ENCODE measurements at regions not wholly inside any gene's neighbourhood (a gene's known extent, or its start where the extent isn't known, plus 50 kb on each side); places are given as distances from the start of the nearest gene placed in this dataset.

GRCh38 chr3:76824658-76825240 is 215.2 kb upstream of the ROBO2 start:
- H3K9ac ChIP-seq (ENCODE audit: control insufficient read depth, insufficient read depth, low read length), result no peak overlapping the region
- no TSS peak for BruUV-seq (replicated peaks)
- ATAC-seq, result no peak
- H2AFZ ChIP-seq (ENCODE audit: control insufficient read depth, low read depth, low read length), result no peak overlapping the region
- H3K79me2 ChIP-seq (ENCODE audit: control insufficient read depth, insufficient read depth, low read length), result no peaks in the 10 kb centered on the region
- intact Hi-C loops (cut with micrococcal nuclease; ENCODE audit: unreplicated experiment), result no loop called here
- H3K36me3 ChIP-seq (ENCODE audit: control insufficient read depth in 2 of 2, insufficient read depth in 2 of 2, low read length in 1 of 2), result no peaks in the 10 kb centered on the region
- RAD21 ChIA-PET (ENCODE audit: unreplicated experiment), result no interaction called here
- no peak for FAIRE-seq
- CTCF ChIA-PET, result no interaction called here
- WGBS (ENCODE audit: insufficient coverage, insufficient replicate concordance, low lambda C conversion rate, missing lambda C conversion rate), result 10% methylated on average over 6 of the region's 6 CpGs
- H3K27me3 ChIP-seq (replicated peaks in 1 of 2; ENCODE audit: control insufficient read depth in 2 of 2, insufficient read depth in 2 of 2, low read length in 1 of 2), result no peaks in the 10 kb centered on the region
- SMC1A ChIA-PET (ENCODE audit: uncharacterized antibody, unreplicated experiment), result no interaction called here
- in situ Hi-C loops (cut with MboI), result no loop called here
- TF ChIP-seq PAX8 (IDR thresholded peaks at IDR 0.05), result no peak
- TF ChIP-seq TCF12 (IDR thresholded peaks at IDR 0.05; ENCODE audit: low read depth, low read length), result no peak
- TF ChIP-seq PML (IDR thresholded peaks at IDR 0.05; ENCODE audit: low read length), result no peak
- no peak for TF ChIP-seq YY1 (IDR thresholded peaks at IDR 0.05; ENCODE audit: low read depth, low read length)
- no peak for TF ChIP-seq BMI1 (IDR thresholded peaks at IDR 0.05; ENCODE audit: borderline replicate concordance)
- TF ChIP-seq, protein P1, sequence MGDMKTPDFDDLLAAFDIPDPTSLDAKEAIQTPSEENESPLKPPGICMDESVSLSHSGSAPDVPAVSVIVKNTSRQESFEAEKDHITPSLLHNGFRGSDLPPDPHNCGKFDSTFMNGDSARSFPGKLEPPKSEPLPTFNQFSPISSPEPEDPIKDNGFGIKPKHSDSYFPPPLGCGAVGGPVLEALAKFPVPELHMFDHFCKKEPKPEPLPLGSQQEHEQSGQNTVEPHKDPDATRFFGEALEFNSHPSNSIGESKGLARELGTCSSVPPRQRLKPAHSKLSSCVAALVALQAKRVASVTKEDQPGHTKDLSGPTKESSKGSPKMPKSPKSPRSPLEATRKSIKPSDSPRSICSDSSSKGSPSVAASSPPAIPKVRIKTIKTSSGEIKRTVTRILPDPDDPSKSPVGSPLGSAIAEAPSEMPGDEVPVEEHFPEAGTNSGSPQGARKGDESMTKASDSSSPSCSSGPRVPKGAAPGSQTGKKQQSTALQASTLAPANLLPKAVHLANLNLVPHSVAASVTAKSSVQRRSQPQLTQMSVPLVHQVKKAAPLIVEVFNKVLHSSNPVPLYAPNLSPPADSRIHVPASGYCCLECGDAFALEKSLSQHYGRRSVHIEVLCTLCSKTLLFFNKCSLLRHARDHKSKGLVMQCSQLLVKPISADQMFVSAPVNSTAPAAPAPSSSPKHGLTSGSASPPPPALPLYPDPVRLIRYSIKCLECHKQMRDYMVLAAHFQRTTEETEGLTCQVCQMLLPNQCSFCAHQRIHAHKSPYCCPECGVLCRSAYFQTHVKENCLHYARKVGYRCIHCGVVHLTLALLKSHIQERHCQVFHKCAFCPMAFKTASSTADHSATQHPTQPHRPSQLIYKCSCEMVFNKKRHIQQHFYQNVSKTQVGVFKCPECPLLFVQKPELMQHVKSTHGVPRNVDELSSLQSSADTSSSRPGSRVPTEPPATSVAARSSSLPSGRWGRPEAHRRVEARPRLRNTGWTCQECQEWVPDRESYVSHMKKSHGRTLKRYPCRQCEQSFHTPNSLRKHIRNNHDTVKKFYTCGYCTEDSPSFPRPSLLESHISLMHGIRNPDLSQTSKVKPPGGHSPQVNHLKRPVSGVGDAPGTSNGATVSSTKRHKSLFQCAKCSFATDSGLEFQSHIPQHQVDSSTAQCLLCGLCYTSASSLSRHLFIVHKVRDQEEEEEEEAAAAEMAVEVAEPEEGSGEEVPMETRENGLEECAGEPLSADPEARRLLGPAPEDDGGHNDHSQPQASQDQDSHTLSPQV (IDR thresholded peaks at IDR 0.05), result no peak
- no peak for TF ChIP-seq ZBED1 (IDR thresholded peaks at IDR 0.05; ENCODE audit: borderline replicate concordance)
- TF ChIP-seq SIN3A (IDR thresholded peaks at IDR 0.05; ENCODE audit: low read depth, low read length), result no peak
- no peak for TF ChIP-seq ETV6 (conservative IDR thresholded peaks at IDR 0.05 in 1 of 2, IDR thresholded peaks at IDR 0.05 in 1 of 2; ENCODE audit: borderline replicate concordance in 1 of 2, low read depth in 1 of 2)
- no peak for TF ChIP-seq FOXK2 (IDR thresholded peaks at IDR 0.05)
- no peak for TF ChIP-seq MEF2B (IDR thresholded peaks at IDR 0.05; ENCODE audit: partially characterized antibody, poor library complexity, severe bottlenecking)
- TF ChIP-seq SKIL (IDR thresholded peaks at IDR 0.05; ENCODE audit: low read depth, poor library complexity, severe bottlenecking), result no peak
- TF ChIP-seq MYB (IDR thresholded peaks at IDR 0.05; ENCODE audit: borderline replicate concordance, low read depth, low read length), result no peak
- no peak for TF ChIP-seq RELB (IDR thresholded peaks at IDR 0.05; ENCODE audit: low read depth)
- no peak for TF ChIP-seq CBX5 (IDR thresholded peaks at IDR 0.05; ENCODE audit: low read depth)
- no peak for TF ChIP-seq MAX (IDR thresholded peaks at IDR 0.05; ENCODE audit: low read depth, low read length)
- no peak for TF ChIP-seq ESRRA (IDR thresholded peaks at IDR 0.05; ENCODE audit: low read length)
- no peak for TF ChIP-seq ZNF207 (IDR thresholded peaks at IDR 0.05; ENCODE audit: borderline replicate concordance)
- no peak overlapping the region for H3K4me2 ChIP-seq (ENCODE audit: control insufficient read depth, insufficient read depth)
- H3K27ac ChIP-seq (ENCODE audit: control insufficient read depth, insufficient read depth), result no peak overlapping the region
- no peak for DNase-seq (ENCODE audit: low read depth, low spot score)
- POLR2A ChIA-PET, result interaction anchor here (1.3 kb wide), 1 partner anchor 10 kb away, joined by 3 read pairs; no protein-coding TSS in a partner anchor
- no peaks in the 10 kb centered on the region for H4K20me1 ChIP-seq (ENCODE audit: control insufficient read depth, insufficient read depth)
- no peaks in the 10 kb centered on the region for H3K9me3 ChIP-seq (replicated peaks; ENCODE audit: control insufficient read depth, insufficient read depth, low read length)
- no peaks in the 10 kb centered on the region for H3K4me1 ChIP-seq (ENCODE audit: control insufficient read depth, insufficient read depth, low read length)
- H3K4me3 ChIP-seq, result no peak overlapping the region
